GM12878 (cell line): ENCODE measurements at regions not wholly inside any gene's neighbourhood (a gene's known extent, or its start where the extent isn't known, plus 50 kb on each side); places are given as distances from the start of the nearest gene placed in this dataset.

Experiments used
- ATAC-seq: fragments of 200-7000 bp; cut with Tn5 transposase; 3 replicates; pipeline ENCODE4 v1.9.1; 2020; ENCODE audit warnings: mild to moderate bottlenecking, moderate library complexity
- BruUV-seq: library from RNA; stranded (reverse); fragments of 400-500 nt; replicated peaks from 2 replicates; lab custom pipeline; 2021; lab: Mats Ljungman, UMichigan
- CTCF ChIA-PET: fragments of 300-600 bp; sonication (Branson Sonifier 250); formaldehyde crosslinking; extraction: SDS; loops from one replicate; lab custom pipeline; 2021; ENCODE audit warnings: inconsistent platforms; lab: Yijun Ruan, JAX
- POLR2A ChIA-PET: fragments of 350-600 bp; formaldehyde crosslinking; extraction: SDS; loops from one replicate; lab custom pipeline; 2021; ENCODE audit warnings: inconsistent platforms; lab: Charles Lee
- RAD21 ChIA-PET: fragments of 300-600 bp; sonication (Branson Sonifier 250); formaldehyde crosslinking; loops from one replicate; lab custom pipeline; 2023; ENCODE audit warnings: antibody characterized with exemption; ENCODE audit not compliant: unreplicated experiment; lab: Charles Lee
- SMC1A ChIA-PET: fragments of 300-600 bp; sonication (Branson Sonifier 250); formaldehyde crosslinking; loops from one replicate; lab custom pipeline; 2023; ENCODE audit not compliant: unreplicated experiment, uncharacterized antibody; lab: Charles Lee
- DNase-seq: peaks from one replicate; pipeline ENCODE4 v3.0.0-alpha.2; 2011; ENCODE audit warnings: low read depth, low spot score
- FAIRE-seq: peaks from 3 replicates; lab custom pipeline; 2011; peaks lifted over from hg19 to GRCh38; lab: Jason Lieb, UNC
- H2AFZ ChIP-seq: 2 replicates; pipeline ENCODE4 v1.6.0; 2011; ENCODE audit warnings: low read depth, low read length, control low read depth; ENCODE audit not compliant: control insufficient read depth
- H3K27ac ChIP-seq: 2 replicates; pipeline ENCODE4 v1.5.1; 2011; ENCODE audit warnings: control low read depth; ENCODE audit not compliant: control insufficient read depth, insufficient read depth
- H3K27me3 ChIP-seq, 2 experiments: replicated peaks in 1 of 2; 2 replicates each; pipeline versions ENCODE4 v1.6.0 to v1.6.1; 2011; ENCODE audit warnings: low read length in 1 of 2; ENCODE audit not compliant: control insufficient read depth in 2 of 2, insufficient read depth in 2 of 2
- H3K36me3 ChIP-seq, 2 experiments: 2 replicates each; pipeline ENCODE4 v1.5.1; 2011; ENCODE audit warnings: low read length in 1 of 2; ENCODE audit not compliant: control insufficient read depth in 2 of 2, insufficient read depth in 2 of 2
- H3K4me1 ChIP-seq: 2 replicates; pipeline ENCODE4 v1.6.1; 2011; ENCODE audit warnings: mild to moderate bottlenecking, low read length, moderate library complexity, mixed read lengths; ENCODE audit not compliant: control insufficient read depth, insufficient read depth
- H3K4me2 ChIP-seq: 2 replicates; pipeline ENCODE4 v1.6.0; 2011; ENCODE audit warnings: control low read depth; ENCODE audit not compliant: control insufficient read depth, insufficient read depth
- H3K4me3 ChIP-seq: fragments of 200-600 bp; sonication (generic); 2 replicates; pipeline ENCODE4 v1.5.1; 2016
- H3K79me2 ChIP-seq: 2 replicates; pipeline ENCODE4 v1.6.0; 2011; ENCODE audit warnings: low read length; ENCODE audit not compliant: control insufficient read depth, insufficient read depth
- H3K9ac ChIP-seq: 2 replicates; pipeline ENCODE4 v1.8.0; 2011; ENCODE audit warnings: low read length, control low read depth, mixed read lengths; ENCODE audit not compliant: control insufficient read depth, insufficient read depth
- H3K9me3 ChIP-seq: replicated peaks from 3 replicates; pipeline ENCODE4 v1.5.1; 2011; ENCODE audit warnings: mild to moderate bottlenecking, low read length; ENCODE audit not compliant: control insufficient read depth, insufficient read depth
- H4K20me1 ChIP-seq: 2 replicates; pipeline ENCODE4 v1.6.0; 2011; ENCODE audit not compliant: control insufficient read depth, insufficient read depth
- CBX5 ChIP-seq: sonication (generic); IDR thresholded peaks from 2 replicates; pipeline ENCODE4 v1.6.1; 2016; ENCODE audit warnings: low read depth, moderate library complexity, mild to moderate bottlenecking, inconsistent platforms
- CEBPZ ChIP-seq: fragments of 150-350 bp; IDR thresholded peaks from 2 replicates; pipeline ENCODE4 v1.6.1; 2016; ENCODE audit warnings: low read depth, low read length
- CTCF ChIP-seq, 3 experiments: IDR thresholded peaks in 2 of 3; conservative IDR thresholded peaks in 1 of 3; 2 replicates each; pipeline ENCODE4 v1.5.1; 2011; ENCODE audit warnings: low read depth in 3 of 3, low read length in 3 of 3, mild to moderate bottlenecking in 3 of 3, control low read depth in 2 of 3, moderate library complexity in 2 of 3, inconsistent platforms in 1 of 3, mixed read lengths in 1 of 3; ENCODE audit not compliant: control insufficient read depth in 2 of 3, insufficient read depth in 1 of 3; ENCODE audit errors: extremely low read depth in 1 of 3
- DPF2 ChIP-seq: fragments of 450-650 bp; IDR thresholded peaks from 2 replicates; pipeline ENCODE4 v1.6.1; 2017; ENCODE audit warnings: mild to moderate bottlenecking
- E4F1 ChIP-seq: fragments of 450-650 bp; IDR thresholded peaks from 2 replicates; pipeline ENCODE4 v1.6.1; 2018; ENCODE audit warnings: borderline replicate concordance, mild to moderate bottlenecking; ENCODE audit not compliant: partially characterized antibody
- EED ChIP-seq: sonication (generic); IDR thresholded peaks from 2 replicates; pipeline ENCODE4 v1.6.1; 2016; ENCODE audit warnings: antibody characterized with exemption, low read depth
- GABPA ChIP-seq: IDR thresholded peaks from 2 replicates; pipeline ENCODE4 v1.6.1; 2014; ENCODE audit warnings: antibody characterized with exemption, low read depth, mild to moderate bottlenecking, inconsistent platforms
- HDAC2 ChIP-seq: fragments of 200-600 bp; sonication (generic); IDR thresholded peaks from 2 replicates; pipeline ENCODE4 v1.6.1; 2017
- JUND ChIP-seq: IDR thresholded peaks from 2 replicates; pipeline ENCODE4 v1.6.1; 2012; ENCODE audit warnings: low read depth, mild to moderate bottlenecking, low read length, improper control_type of control experiment, moderate library complexity
- KDM1A ChIP-seq: fragments of 200-600 bp; sonication (generic); IDR thresholded peaks from 2 replicates; pipeline ENCODE4 v1.6.1; 2016; ENCODE audit warnings: borderline replicate concordance
- NFXL1 ChIP-seq: fragments of 450-650 bp; IDR thresholded peaks from 2 replicates; pipeline ENCODE4 v1.6.1; 2017; ENCODE audit warnings: antibody characterized with exemption, mild to moderate bottlenecking, borderline replicate concordance
- PKNOX1 ChIP-seq: fragments of 450-650 bp; IDR thresholded peaks from 2 replicates; pipeline ENCODE4 v1.6.1; 2016; ENCODE audit warnings: mild to moderate bottlenecking
- POLR2AphosphoS2 ChIP-seq: IDR thresholded peaks from 2 replicates; pipeline ENCODE4 v1.6.1; 2011; ENCODE audit warnings: low read depth, mild to moderate bottlenecking, low read length, improper control_type of control experiment, moderate library complexity
- YBX1 ChIP-seq: fragments of 450-650 bp; IDR thresholded peaks from 2 replicates; pipeline ENCODE4 v1.6.1; 2016; ENCODE audit warnings: antibody characterized with exemption
- ZNF24 ChIP-seq: fragments of 450-650 bp; IDR thresholded peaks from 2 replicates; pipeline ENCODE4 v1.6.1; 2017; ENCODE audit warnings: antibody characterized with exemption, mild to moderate bottlenecking
- WGBS: methylation state at CpG from one replicate; pipeline ENCODE4 v1.1.6; 2016; ENCODE audit warnings: low lambda C conversion rate; ENCODE audit not compliant: insufficient replicate concordance, insufficient coverage; ENCODE audit errors: missing lambda C conversion rate; 5-methylcytosine and 5-hydroxymethylcytosine counted together
- in situ Hi-C: fragments of 300-500 bp; cut with MboI; formaldehyde crosslinking; loops from 9 replicates; pipeline ENCODE4 v1.14.3; 2018; ENCODE audit warnings: mixed read lengths
- intact Hi-C: fragments of 100-400 bp; cut with micrococcal nuclease; formaldehyde crosslinking; loops from one replicate; pipeline ENCODE4 v1.14.2; 2022; ENCODE audit not compliant: unreplicated experiment

GRCh38 chrX:77114501-77114900, 332.7 kb upstream of the FGF16 start:
- Histone ChIP-seq H3K27me3 (no peaks in the 10 kb centered on the region), H3K9ac (no peak overlapping the region), H3K79me2 (no peaks in the 10 kb centered on the region), H3K4me1 (no peaks in the 10 kb centered on the region), H2AFZ (no peak overlapping the region), H3K4me2 (no peak overlapping the region), H4K20me1 (no peaks in the 10 kb centered on the region), H3K9me3 (no peaks in the 10 kb centered on the region), H3K4me3 (no peak overlapping the region), H3K27ac (no peak overlapping the region), H3K36me3 (no peaks in the 10 kb centered on the region)
- intact Hi-C loops, result no loop called here
- TF ChIP-seq JUND (no peak), CEBPZ (no peak), E4F1 (no peak), HDAC2 (no peak), CTCF (IDR thresholded peaks at IDR 0.05 in 2 of 3, conservative IDR thresholded peaks at IDR 0.05 in 1 of 3; ENCODE audit: control insufficient read depth in 2 of 3, extremely low read depth in 1 of 3, insufficient read depth in 1 of 3, low read depth in 3 of 3, low read length in 3 of 3) (no peak), KDM1A (no peak), EED (no peak), NFXL1 (no peak), GABPA (no peak), YBX1 (no peak), ZNF24 (no peak), CBX5 (no peak), DPF2 (no peak), POLR2AphosphoS2 (no peak), PKNOX1 (no peak)
- 0% methylated on average over 1 of the region's 1 CpG for WGBS
- ChIA-PET CTCF (no interaction called here), RAD21 (no interaction called here), POLR2A (no interaction called here), SMC1A (no interaction called here)
- no peak for DNase-seq
- no TSS peak for BruUV-seq
- FAIRE-seq, result no peak
- ATAC-seq, result no peak
- in situ Hi-C loops, result no loop called here
